ENCODE measurements at regions not wholly inside any gene's neighbourhood (a gene's known extent, or its start where the extent isn't known, plus 50 kb on each side); places are given as distances from the start of the nearest gene placed in this dataset.

- TF ChIP-seq CTCF (conservative IDR thresholded peaks at IDR 0.05 in 1 of 2, IDR thresholded peaks at IDR 0.05 in 1 of 2; ENCODE audit: low read depth in 1 of 2, low read length in 2 of 2) (no peak), EZH2 (IDR thresholded peaks at IDR 0.05; ENCODE audit: low read length, missing control alignments) (no peak)
These were observed 133.8 kb downstream of the ZFP36L2 start for GRCh38 chr2:43092520-43093179.

Data from fibroblast of lung (primary cell).